ENCODE measurements at regions not wholly inside any gene's neighbourhood (a gene's known extent, or its start where the extent isn't known, plus 50 kb on each side); places are given as distances from the start of the nearest gene placed in this dataset.

- TF ChIP-seq POLR2A (IDR thresholded peaks at IDR 0.05; ENCODE audit: extremely low read depth, insufficient read length) (no peak), CTCF (IDR thresholded peaks at IDR 0.05; ENCODE audit: low read depth, low read length) (no peak), MAX (IDR thresholded peaks at IDR 0.05; ENCODE audit: low read depth, low read length) (no peak)
Measured at GRCh38 chr7:41588341-41588740, 114.5 kb downstream of the INHBA start.
